Gastroesophageal sphincter (tissue), 3 donors: ENCODE measurements at regions not wholly inside any gene's neighbourhood (a gene's known extent, or its start where the extent isn't known, plus 50 kb on each side); places are given as distances from the start of the nearest gene placed in this dataset.

Experiments used
- EP300 ChIP-seq: sonication (generic); formaldehyde crosslinking; IDR thresholded peaks from one replicate; pipeline ENCODE4 v1.6.1; 2017; ENCODE audit warnings: antibody characterized with exemption, mild to moderate bottlenecking
- POLR2A ChIP-seq, 2 donors: fragments of 450-650 bp; IDR thresholded peaks; one replicate each; pipeline ENCODE4 v1.6.1; 2017; ENCODE audit warnings: antibody characterized with exemption in 2 of 2, mild to moderate bottlenecking in 2 of 2, moderate library complexity in 1 of 2
- POLR2AphosphoS5 ChIP-seq: sonication (generic); formaldehyde crosslinking; IDR thresholded peaks from one replicate; pipeline ENCODE4 v1.6.1; 2017; ENCODE audit warnings: antibody characterized with exemption
- TF ChIP-seq, protein P1 (sequence below), 4 experiments: fragments of 200-600 bp in 2 of 4; fragments of 450-650 bp in 2 of 4; sonication (generic) in 1 of 4; IDR thresholded peaks; one replicate each; pipeline ENCODE4 v1.5.1; 2017 to 2019; ENCODE audit warnings: antibody characterized with exemption in 4 of 4, mild to moderate bottlenecking in 2 of 4, moderate library complexity in 2 of 4

DNA sequence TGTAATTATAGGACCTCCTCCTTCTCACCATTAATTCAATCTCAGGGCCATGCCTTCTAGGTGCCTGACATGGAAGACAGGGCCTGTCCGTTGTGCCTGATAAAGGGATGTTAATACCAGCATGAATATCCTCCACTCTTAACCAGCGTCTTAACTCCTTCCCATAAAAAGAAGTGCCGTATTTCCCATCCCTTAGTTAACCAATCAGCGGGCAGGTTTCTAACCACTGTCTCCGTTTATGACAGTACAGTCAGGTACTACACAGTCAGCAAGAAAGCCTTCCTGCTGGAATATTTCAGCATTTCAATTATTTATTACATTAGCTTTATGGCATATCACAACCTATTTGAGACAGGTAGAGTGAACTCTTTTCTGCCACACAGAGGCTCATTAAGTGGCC is 308.6 kb upstream of the FZD8 start:
- TF ChIP-seq, protein P1, sequence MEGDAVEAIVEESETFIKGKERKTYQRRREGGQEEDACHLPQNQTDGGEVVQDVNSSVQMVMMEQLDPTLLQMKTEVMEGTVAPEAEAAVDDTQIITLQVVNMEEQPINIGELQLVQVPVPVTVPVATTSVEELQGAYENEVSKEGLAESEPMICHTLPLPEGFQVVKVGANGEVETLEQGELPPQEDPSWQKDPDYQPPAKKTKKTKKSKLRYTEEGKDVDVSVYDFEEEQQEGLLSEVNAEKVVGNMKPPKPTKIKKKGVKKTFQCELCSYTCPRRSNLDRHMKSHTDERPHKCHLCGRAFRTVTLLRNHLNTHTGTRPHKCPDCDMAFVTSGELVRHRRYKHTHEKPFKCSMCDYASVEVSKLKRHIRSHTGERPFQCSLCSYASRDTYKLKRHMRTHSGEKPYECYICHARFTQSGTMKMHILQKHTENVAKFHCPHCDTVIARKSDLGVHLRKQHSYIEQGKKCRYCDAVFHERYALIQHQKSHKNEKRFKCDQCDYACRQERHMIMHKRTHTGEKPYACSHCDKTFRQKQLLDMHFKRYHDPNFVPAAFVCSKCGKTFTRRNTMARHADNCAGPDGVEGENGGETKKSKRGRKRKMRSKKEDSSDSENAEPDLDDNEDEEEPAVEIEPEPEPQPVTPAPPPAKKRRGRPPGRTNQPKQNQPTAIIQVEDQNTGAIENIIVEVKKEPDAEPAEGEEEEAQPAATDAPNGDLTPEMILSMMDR (IDR thresholded peaks at IDR 0.05): no peak
- TF ChIP-seq POLR2A (IDR thresholded peaks at IDR 0.05): no peak
- no peak for TF ChIP-seq EP300
- TF ChIP-seq POLR2AphosphoS5: no peak
